ENCODE measurements at regions not wholly inside any gene's neighbourhood (a gene's known extent, or its start where the extent isn't known, plus 50 kb on each side); places are given as distances from the start of the nearest gene placed in this dataset.

GRCh38 chr14:58950555-58950954 is 237.9 kb upstream of the DAAM1 start:
- TF ChIP-seq, protein P1, sequence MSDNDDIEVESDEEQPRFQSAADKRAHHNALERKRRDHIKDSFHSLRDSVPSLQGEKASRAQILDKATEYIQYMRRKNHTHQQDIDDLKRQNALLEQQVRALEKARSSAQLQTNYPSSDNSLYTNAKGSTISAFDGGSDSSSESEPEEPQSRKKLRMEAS (CRISPR knock-in tag; IDR thresholded peaks at IDR 0.05): no peak
- TF ChIP-seq, protein P2, sequence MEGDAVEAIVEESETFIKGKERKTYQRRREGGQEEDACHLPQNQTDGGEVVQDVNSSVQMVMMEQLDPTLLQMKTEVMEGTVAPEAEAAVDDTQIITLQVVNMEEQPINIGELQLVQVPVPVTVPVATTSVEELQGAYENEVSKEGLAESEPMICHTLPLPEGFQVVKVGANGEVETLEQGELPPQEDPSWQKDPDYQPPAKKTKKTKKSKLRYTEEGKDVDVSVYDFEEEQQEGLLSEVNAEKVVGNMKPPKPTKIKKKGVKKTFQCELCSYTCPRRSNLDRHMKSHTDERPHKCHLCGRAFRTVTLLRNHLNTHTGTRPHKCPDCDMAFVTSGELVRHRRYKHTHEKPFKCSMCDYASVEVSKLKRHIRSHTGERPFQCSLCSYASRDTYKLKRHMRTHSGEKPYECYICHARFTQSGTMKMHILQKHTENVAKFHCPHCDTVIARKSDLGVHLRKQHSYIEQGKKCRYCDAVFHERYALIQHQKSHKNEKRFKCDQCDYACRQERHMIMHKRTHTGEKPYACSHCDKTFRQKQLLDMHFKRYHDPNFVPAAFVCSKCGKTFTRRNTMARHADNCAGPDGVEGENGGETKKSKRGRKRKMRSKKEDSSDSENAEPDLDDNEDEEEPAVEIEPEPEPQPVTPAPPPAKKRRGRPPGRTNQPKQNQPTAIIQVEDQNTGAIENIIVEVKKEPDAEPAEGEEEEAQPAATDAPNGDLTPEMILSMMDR (IDR thresholded peaks at IDR 0.05): no peak
- TF ChIP-seq NFE2L1 (CRISPR knock-in tag; IDR thresholded peaks at IDR 0.05): no peak
- TF ChIP-seq, protein P3, sequence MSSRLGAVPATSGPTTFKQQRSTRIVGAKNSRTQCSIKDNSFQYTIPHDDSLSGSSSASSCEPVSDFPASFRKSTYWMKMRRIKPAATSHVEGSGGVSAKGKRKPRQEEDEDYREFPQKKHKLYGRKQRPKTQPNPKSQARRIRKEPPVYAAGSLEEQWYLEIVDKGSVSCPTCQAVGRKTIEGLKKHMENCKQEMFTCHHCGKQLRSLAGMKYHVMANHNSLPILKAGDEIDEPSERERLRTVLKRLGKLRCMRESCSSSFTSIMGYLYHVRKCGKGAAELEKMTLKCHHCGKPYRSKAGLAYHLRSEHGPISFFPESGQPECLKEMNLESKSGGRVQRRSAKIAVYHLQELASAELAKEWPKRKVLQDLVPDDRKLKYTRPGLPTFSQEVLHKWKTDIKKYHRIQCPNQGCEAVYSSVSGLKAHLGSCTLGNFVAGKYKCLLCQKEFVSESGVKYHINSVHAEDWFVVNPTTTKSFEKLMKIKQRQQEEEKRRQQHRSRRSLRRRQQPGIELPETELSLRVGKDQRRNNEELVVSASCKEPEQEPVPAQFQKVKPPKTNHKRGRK (CRISPR knock-in tag; IDR thresholded peaks at IDR 0.05; ENCODE audit: borderline replicate concordance): no peak
- TF ChIP-seq OVOL2 (CRISPR knock-in tag; IDR thresholded peaks at IDR 0.05; ENCODE audit: borderline replicate concordance): no peak
- no peak for TF ChIP-seq SP1 (CRISPR knock-in tag; conservative IDR thresholded peaks at IDR 0.05)
- no peak for TF ChIP-seq ZNF263 (CRISPR knock-in tag; IDR thresholded peaks at IDR 0.05; ENCODE audit: low read depth)
- TF ChIP-seq PRDM15 (CRISPR knock-in tag; IDR thresholded peaks at IDR 0.05): no peak
- TF ChIP-seq NR2C2 (CRISPR knock-in tag; IDR thresholded peaks at IDR 0.05): no peak
- TF ChIP-seq KAT7 (CRISPR knock-in tag; IDR thresholded peaks at IDR 0.05; ENCODE audit: borderline replicate concordance): no peak
- TF ChIP-seq, protein P4, sequence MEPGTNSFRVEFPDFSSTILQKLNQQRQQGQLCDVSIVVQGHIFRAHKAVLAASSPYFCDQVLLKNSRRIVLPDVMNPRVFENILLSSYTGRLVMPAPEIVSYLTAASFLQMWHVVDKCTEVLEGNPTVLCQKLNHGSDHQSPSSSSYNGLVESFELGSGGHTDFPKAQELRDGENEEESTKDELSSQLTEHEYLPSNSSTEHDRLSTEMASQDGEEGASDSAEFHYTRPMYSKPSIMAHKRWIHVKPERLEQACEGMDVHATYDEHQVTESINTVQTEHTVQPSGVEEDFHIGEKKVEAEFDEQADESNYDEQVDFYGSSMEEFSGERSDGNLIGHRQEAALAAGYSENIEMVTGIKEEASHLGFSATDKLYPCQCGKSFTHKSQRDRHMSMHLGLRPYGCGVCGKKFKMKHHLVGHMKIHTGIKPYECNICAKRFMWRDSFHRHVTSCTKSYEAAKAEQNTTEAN (CRISPR knock-in tag; IDR thresholded peaks at IDR 0.05): no peak
